ENCODE measurements at regions not wholly inside any gene's neighbourhood (a gene's known extent, or its start where the extent isn't known, plus 50 kb on each side); places are given as distances from the start of the nearest gene placed in this dataset.
"Not testable (repeated sequence)": the region's sequence is repeated elsewhere in the genome, so short reads cannot be mapped to it uniquely, and the experiment has no call there.

DNA sequence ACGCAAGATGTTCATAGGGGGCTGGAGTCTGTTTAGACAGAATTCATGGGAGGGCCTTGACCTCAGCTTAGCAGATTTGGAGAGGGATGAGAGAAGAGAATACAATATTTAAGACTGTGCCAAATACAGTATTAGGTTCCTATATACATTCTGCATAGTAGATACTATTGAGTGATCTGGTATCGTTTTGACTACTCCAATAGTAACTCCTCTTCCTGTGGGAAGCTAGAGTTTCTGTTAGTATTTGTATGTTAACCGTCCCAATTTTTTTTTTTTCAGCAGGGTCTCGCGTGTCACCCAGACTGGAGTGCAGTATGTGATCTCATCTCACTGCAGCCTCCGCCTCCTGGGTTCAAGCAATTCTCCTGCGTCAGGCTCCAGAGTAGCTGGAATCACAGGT, 65.2 kb upstream of the FAM153A start:
- DNase-seq (ENCODE audit: low read depth, low spot score); POLR2A ChIA-PET: not testable (repeated sequence)

DNA sequence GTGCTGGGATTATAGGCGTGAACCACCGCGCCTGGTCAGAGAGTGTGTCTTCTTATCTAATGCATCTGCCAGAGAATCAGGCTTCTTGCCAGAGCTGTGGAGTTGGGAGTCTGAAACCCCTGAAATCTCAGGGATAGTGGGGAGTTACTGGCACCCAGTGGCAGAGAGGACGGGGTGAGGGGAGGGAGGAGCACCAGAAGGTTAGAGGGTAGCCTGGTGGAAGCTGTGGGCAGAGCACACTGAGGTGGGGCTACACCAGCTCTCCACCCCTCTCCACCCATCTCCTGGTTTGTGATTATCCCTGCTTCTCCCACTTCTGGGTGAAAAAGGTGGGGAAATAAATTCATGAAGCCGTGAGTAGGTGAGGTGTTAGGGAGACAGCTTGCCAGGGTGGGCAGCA, 63.9 kb upstream of the FAM153A start:
- CTCF ChIA-PET; H3K27ac ChIP-seq (ENCODE audit: low read depth, low read length); POLR2A ChIA-PET; DNase-seq (ENCODE audit: low read depth, low spot score); H3K4me3 ChIP-seq (ENCODE audit: low read depth, low read length); H3K9me3 ChIP-seq (ENCODE audit: control insufficient read depth, insufficient read depth, low read length); H3K27me3 ChIP-seq (ENCODE audit: control insufficient read depth, insufficient read depth, low read length): not testable (repeated sequence)

More for the DNA sequence above, 65.2 kb upstream of the FAM153A start:
- CTCF ChIA-PET; H3K9me3 ChIP-seq (ENCODE audit: control insufficient read depth, insufficient read depth, low read length); H3K27ac ChIP-seq (ENCODE audit: low read depth, low read length); H3K27me3 ChIP-seq (ENCODE audit: control insufficient read depth, insufficient read depth, low read length); H3K4me3 ChIP-seq (ENCODE audit: low read depth, low read length): not testable (repeated sequence)

DNA sequence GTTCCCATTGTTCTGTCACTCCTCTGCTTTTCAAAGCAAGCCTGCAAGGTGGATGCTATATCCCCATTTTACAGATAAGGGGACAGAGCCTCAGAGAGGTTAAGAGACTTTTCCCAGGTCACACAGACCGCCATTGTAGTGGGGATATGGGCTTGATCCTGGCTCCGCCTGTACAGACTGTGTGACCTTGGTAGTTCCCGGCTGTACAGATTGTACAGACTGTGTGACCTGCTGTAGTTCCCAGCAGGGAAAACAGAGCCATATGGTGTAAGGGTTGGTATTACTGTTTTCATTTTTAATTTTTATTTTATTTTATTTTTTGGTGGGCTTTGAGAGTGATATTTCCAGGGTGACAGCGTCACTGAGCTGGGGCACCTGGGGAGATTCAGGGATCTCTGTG, 63.2 kb upstream of the FAM153A start:
- DNase-seq (ENCODE audit: low read depth, low spot score); H3K9me3 ChIP-seq (ENCODE audit: control insufficient read depth, insufficient read depth, low read length); H3K27ac ChIP-seq (ENCODE audit: low read depth, low read length); CTCF ChIA-PET; H3K4me3 ChIP-seq (ENCODE audit: low read depth, low read length); POLR2A ChIA-PET; H3K27me3 ChIP-seq (ENCODE audit: control insufficient read depth, insufficient read depth, low read length): not testable (repeated sequence)

- H3K27ac ChIP-seq (ENCODE audit: low read depth, low read length); H3K4me3 ChIP-seq (ENCODE audit: low read depth, low read length); DNase-seq (ENCODE audit: low read depth, low spot score); CTCF ChIA-PET; POLR2A ChIA-PET; H3K27me3 ChIP-seq (ENCODE audit: control insufficient read depth, insufficient read depth, low read length); H3K9me3 ChIP-seq (ENCODE audit: control insufficient read depth, insufficient read depth, low read length): not testable (repeated sequence)
Observed at GRCh38 chr5:177836191-177836590, 53.5 kb upstream of the FAM153A start.

Data from AG04450 (cell line).